ENCODE measurements at regions not wholly inside any gene's neighbourhood (a gene's known extent, or its start where the extent isn't known, plus 50 kb on each side); places are given as distances from the start of the nearest gene placed in this dataset.
"Not testable (repeated sequence)": the region's sequence is repeated elsewhere in the genome, so short reads cannot be mapped to it uniquely, and the experiment has no call there.

DNA sequence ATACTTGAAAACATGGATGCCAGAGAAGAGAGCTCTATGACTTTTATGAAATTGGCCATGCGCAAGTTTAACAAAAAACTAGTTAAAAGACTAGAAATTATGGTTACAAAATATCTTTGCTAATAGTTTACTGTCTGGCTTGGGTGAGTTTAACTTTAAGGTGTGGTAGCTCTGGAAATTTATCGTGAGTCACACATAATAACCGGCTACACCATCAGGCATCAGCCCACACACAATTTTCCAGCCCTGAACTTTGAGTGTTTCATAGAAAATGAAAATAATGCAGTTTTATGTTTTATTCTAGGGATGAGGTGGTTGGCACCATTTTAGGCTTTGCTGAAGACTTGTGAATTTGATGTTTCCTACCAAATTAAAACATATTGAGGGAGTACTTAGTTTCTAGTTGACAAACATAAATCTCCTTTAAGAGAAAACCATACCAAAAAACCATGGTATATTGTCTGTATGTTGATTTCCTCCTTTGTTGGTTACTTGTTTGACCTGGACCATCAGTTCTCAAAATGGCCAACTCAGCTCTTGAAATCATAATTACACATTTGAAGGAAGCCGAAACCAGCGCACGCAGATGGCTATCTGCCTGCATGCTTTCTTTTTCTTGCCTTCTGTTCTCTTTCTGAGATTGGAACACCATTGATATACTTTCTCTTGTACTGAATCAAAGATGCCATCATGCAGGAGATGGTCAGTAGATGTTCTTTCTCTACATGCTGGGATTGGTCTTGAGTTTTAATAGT, 125.1 kb downstream of the AKAP11 start:
- DNase-seq (ENCODE audit: low read depth in 1 of 2, low spot score in 1 of 2), result no peak

DNA sequence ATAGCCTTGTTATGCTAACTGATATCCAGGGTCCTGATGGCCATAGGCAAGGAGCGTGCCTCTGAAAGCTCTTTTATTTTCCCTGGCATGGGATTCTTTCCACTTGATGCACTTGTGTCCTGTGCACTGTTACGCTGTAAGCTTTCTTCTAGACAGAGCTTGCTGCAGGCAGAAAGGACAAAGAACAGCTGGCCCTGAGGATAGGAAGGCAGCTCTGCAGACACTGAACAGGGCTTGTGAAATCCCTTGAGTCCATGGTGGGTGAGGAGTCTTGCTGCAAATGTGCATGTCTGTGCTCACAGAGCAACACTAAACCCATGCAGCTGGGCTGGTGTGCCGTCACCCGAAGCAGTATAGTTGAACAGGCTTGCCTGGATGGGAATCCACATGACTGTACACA, 126.6 kb downstream of the AKAP11 start:
- no peak for DNase-seq (ENCODE audit: low read depth in 1 of 2, low spot score in 1 of 2)

- DNase-seq (ENCODE audit: low read depth in 1 of 2, low spot score in 1 of 2), result no peak
Observed at GRCh38 chr13:42400188-42400833, 128.4 kb downstream of the AKAP11 start.

GRCh38 chr13:42401376-42401775, 129.4 kb downstream of the AKAP11 start:
- DNase-seq (ENCODE audit: low read depth in 1 of 2, low spot score in 1 of 2), result no peak

- DNase-seq (ENCODE audit: low read depth in 1 of 2, low spot score in 1 of 2), result peak in 1 of 2 donors; percentile 45
Observed at GRCh38 chr13:42405665-42406390, 133.9 kb downstream of the AKAP11 start.

DNA sequence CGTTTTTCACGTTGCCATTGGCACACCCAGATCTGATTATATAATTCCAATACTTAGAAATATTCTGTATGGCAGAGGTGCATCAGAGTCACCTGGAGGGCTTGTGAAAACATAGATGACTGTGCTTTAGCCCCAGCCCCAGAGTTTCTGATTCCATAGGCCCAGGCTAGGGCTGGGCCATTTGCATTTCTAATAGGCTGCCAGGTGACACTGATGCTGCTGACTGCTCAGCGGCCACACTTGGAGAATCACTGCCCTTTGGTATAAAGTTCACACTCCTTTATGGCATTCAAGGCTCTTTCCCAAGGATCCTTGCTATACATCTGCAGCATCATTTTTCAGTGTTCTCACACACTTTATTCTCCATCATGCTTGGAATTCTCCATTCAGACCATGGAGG, 137.1 kb downstream of the AKAP11 start:
- DNase-seq (ENCODE audit: low read depth in 1 of 2, low spot score in 1 of 2), result no peak

DNA sequence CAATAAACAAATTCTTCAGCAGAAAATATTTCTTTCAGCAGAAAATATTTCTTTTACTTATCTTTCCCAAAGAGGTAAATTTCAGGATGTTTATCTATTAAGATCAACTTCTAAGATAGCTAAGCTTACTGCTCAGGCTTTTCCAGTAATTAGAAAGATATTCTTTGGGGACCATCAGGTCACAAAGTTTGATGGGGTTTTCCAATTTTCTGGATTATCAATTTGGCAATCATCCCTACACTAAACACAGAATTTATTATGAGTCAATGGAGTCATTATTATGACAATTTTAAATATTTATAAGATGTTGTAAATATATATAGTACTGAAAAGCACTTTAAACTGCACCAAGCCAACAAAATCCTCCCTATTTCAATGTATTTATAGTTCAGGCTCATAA, 137.6 kb downstream of the AKAP11 start:
- DNase-seq (ENCODE audit: low read depth in 1 of 2, low spot score in 1 of 2), result no peak

DNA sequence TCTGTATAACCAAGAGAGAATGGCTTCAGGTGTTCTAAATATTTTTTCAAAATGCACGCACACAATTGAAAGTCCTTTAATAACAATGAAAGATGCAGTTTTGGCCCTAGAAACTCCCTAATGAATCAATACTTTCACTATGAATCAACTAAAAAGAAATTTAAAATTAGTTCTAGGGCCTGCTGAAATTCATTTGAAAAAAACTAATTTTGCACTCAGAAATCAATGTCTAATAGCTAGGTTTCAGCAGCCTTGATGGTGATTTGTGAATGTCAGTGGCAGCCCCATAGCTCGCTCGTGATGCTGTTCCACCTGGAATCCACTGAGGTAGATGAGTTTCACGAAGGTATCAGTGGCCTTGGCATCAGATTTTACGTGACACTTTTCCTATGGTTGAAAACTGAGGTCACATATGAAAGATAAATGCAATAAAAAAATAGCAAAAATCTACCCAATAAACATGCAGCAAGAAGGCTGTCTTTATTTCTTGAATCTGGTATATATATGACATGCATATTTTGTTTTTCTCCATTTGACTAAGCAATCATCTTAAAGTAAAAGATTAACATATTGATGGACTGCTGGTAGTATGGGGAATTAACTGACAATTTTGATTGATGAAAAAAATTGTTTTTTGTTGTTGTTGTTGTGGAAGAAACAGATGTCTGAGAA, 141.0 kb downstream of the AKAP11 start:
- no peak for DNase-seq (ENCODE audit: low read depth in 1 of 2, low spot score in 1 of 2)

- no peak for DNase-seq (ENCODE audit: low read depth in 1 of 2, low spot score in 1 of 2)
Observed at GRCh38 chr13:42413484-42413815, 141.5 kb downstream of the AKAP11 start.

DNA sequence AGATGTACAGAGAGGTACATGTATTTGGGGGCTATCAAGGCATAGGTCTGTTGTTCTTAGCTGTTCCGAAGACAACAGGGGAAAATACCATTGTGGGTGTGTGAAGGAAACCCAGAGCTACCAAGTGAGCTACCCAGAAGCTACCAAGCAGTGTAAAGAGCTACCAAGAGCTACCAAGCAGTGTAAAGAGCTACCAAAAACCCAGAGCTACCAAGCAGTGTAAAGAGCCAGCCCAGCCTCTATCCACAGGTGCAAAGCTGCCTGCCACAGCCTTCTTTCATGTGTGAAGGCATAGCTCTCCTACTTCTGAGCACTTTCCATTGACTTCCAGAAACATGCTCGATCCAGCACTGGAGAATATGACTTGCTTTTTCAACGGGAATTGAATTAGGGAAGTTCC, 145.7 kb downstream of the AKAP11 start:
- no peak for DNase-seq (ENCODE audit: low read depth in 1 of 2, low spot score in 1 of 2)

DNA sequence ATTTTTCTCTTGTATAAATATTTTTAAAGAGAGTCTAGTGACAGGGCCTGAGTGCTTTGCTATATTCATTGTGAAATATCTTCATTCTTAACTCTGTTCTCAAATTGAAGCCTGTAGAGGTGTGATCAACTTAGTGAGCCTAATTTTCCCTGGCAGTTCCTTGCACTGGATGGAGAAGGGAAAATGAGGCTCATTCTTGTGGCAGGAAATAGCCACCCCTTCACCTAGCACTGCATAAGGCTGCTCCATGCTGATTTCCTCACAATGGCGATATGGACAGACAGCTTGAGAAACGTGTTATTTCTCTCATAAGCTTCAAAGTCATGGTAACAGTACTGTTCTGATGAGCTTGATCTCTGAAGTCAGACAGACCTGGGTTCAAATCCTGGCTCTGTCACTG, 146.2 kb downstream of the AKAP11 start:
- no peak for DNase-seq (ENCODE audit: low read depth in 1 of 2, low spot score in 1 of 2)

DNA sequence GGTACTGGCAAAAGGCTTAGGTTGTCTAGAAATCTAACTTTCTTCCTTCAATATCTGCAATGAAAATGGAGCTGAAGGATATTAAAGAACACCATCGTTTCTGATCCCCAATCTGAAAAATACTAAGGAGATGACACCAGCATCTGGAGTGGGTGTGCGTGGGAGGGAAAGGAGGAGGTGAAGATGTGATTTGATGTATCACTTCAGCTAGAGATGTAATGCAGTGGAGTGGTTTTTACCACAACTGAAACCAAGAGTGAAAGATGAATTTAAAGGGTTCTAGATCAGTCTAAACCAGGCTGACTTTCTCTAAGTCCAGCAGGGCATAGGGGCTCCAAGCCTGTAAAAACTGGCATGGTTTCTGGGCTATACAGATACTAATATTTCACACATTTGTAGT, 148.4 kb downstream of the AKAP11 start:
- DNase-seq (ENCODE audit: low read depth in 1 of 2, low spot score in 1 of 2), result peak in 1 of 2 donors; percentile 10

GRCh38 chr13:42422681-42423080, 150.7 kb downstream of the AKAP11 start:
- DNase-seq (ENCODE audit: low read depth in 1 of 2, low spot score in 1 of 2), result no peak

DNA sequence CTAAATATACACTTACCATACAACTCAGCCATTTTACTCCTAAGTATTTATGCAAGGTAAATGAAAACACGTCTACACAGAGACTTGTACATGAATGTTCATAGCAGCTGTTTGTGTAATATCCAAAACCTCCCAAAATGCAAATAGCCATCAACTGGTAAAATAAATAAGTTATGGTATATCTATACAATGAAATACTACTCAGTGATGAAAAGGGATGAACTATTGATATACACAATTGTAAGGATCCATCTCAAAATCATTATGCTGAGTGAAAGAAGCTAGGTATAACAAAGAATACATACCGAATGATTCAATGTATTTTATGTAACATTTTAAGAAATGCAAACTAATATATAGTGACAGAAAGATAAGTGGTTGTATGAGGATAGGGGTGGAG, 149.8 kb upstream of the TNFSF11 start:
- DNase-seq (ENCODE audit: low read depth in 1 of 2, low spot score in 1 of 2), result no peak

- DNase-seq (ENCODE audit: low read depth in 1 of 2, low spot score in 1 of 2), result no peak
Observed at GRCh38 chr13:42445354-42445753, 128.6 kb upstream of the TNFSF11 start.

DNA sequence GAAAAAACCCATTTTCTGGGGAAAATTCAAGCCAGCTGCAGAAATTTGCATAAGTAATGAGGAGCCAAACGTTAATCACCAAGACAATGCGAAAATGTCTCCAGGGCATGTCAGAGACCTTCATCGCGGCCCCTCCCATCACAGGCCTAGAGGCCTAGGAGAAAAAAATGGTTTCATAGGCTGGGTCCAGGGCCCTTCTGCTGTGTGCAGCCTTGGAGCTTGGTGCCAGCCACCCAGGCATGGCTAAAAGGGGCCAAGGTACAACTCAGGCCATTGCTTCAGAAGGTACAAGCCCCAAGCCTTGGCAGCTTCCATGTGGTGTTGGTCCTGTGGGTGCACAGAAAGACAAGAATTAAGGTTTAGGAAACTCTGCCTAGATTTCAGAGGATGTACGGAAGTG, 127.4 kb upstream of the TNFSF11 start:
- DNase-seq (ENCODE audit: low read depth in 1 of 2, low spot score in 1 of 2), result not testable (repeated sequence)

DNA sequence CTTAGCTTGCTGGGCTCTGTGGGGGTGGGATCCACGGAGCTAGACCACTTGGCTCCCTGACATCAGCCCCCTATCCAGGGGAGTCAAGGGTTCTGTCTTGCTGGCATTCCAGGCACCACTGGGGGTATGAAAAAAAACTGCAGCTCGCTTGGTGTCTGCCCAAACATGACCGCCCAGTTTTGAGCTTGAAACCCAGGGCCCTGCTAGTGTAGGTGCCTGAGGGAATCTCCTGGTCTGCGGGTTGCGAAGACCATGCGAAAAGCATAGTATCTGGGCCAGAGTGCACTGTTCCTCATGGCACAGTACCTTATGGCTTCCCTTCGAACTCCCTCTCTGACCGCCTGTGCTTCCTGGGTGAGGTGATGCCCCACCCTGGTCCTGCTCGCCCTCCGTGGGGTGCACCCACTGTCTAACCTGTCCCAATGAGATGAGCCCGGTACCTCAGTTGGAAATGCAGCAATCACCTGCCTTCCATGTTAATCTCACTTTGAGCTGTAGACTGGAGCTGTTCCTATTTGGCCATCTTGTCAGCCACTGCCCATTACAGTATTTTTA, 120.8 kb upstream of the TNFSF11 start:
- DNase-seq (ENCODE audit: low read depth in 1 of 2, low spot score in 1 of 2), result no peak

DNA sequence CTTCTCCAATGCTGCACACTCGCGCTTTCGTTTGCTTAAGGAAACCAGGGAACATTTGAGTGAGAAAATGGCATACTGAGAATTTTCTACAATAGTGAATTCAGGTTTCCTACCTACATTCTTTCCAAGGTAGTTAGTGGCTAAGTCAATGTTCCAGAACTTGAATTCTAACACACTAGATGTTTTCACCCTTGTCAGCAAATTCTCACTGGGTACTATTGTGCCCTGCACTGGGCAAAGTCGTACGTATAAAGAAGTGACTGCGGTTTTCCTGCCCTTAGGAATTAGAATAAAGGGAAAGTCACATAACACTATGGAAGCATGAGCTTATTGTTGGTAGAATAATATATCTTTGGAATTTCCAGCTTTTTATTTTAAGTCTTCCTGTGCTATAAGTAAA, 119.2 kb upstream of the TNFSF11 start:
- no peak for DNase-seq (ENCODE audit: low read depth in 1 of 2, low spot score in 1 of 2)

- DNase-seq (ENCODE audit: low read depth in 1 of 2, low spot score in 1 of 2), result no peak
Observed at GRCh38 chr13:42458193-42458592, 115.8 kb upstream of the TNFSF11 start.

DNA sequence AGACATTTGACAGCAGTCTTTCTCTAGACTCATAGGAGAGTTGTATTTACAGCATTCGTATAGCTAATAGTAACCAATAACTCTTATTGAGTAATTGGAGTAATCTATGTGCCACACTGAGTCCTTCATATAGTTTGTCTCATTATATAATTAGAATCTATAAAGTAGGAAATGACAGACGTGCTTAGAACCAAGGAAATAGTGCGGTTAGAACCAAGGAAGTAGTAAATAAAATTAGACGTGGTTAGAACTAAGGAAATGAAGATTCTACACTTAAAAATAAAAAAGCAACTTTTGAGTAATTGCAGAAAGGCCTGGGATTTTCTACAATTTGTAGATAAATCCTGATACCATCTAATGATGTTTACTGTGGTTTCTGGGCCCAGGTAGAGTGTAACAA, 107.8 kb upstream of the TNFSF11 start:
- no peak for DNase-seq (ENCODE audit: low read depth in 1 of 2, low spot score in 1 of 2)

GRCh38 chr13:42466609-42467008, 107.3 kb upstream of the TNFSF11 start:
- DNase-seq (ENCODE audit: low read depth in 1 of 2, low spot score in 1 of 2), result no peak

- no peak for DNase-seq (ENCODE audit: low read depth in 1 of 2, low spot score in 1 of 2)
Observed at GRCh38 chr13:42474954-42475353, 99.0 kb upstream of the TNFSF11 start.

All from activated T-helper 1 cell treated with anti-CD3 and anti-CD28 coated beads, Interleukin-2, amount 50 U/mL, for 16 hours (primary cell).